HG03457 (cell line): ENCODE measurements at regions not wholly inside any gene's neighbourhood (a gene's known extent, or its start where the extent isn't known, plus 50 kb on each side); places are given as distances from the start of the nearest gene placed in this dataset.

Experiments used
- ATAC-seq: cut with Tn5 transposase; IDR thresholded peaks from one replicate; pipeline ENCODE4 v1.9.1; 2021; ENCODE audit warnings: moderate number of reproducible peaks; ENCODE audit not compliant: unreplicated experiment

GRCh38 chr2:43023791-43024514 lies 202.5 kb downstream of the ZFP36L2 start:
- ATAC-seq, result no peak

GRCh38 chr2:43022896-43023295 lies 203.5 kb downstream of the ZFP36L2 start:
- ATAC-seq, result no peak

- no peak for ATAC-seq
Observed at GRCh38 chr2:43021791-43022509, 204.5 kb downstream of the ZFP36L2 start.

- no peak for ATAC-seq
Observed at GRCh38 chr2:43020990-43021669, 205.3 kb downstream of the ZFP36L2 start.

- no peak for ATAC-seq
Observed at GRCh38 chr2:43020296-43020695, 206.1 kb downstream of the ZFP36L2 start.

- ATAC-seq, result no peak
Observed at GRCh38 chr2:43019536-43020183, 206.7 kb downstream of the ZFP36L2 start.

GRCh38 chr2:43019025-43019367 lies 207.4 kb downstream of the ZFP36L2 start:
- no peak for ATAC-seq

- ATAC-seq, result no peak
Observed at GRCh38 chr2:43018179-43019024, 208.0 kb downstream of the ZFP36L2 start.

GRCh38 chr2:43013821-43014345 lies 212.5 kb downstream of the ZFP36L2 start:
- ATAC-seq, result no peak

GRCh38 chr2:43012966-43013365 lies 213.4 kb downstream of the ZFP36L2 start:
- no peak for ATAC-seq

GRCh38 chr2:43011158-43011491 lies 215.3 kb downstream of the ZFP36L2 start:
- no peak for ATAC-seq

GRCh38 chr2:43010438-43011157 lies 215.8 kb downstream of the ZFP36L2 start:
- ATAC-seq, result no peak

- ATAC-seq, result no peak
Observed at GRCh38 chr2:43009448-43009847, 217.0 kb downstream of the ZFP36L2 start.

GRCh38 chr2:43008388-43008787 lies 216.0 kb upstream of the HAAO start:
- no peak for ATAC-seq

GRCh38 chr2:43007901-43008300 lies 215.5 kb upstream of the HAAO start:
- ATAC-seq, result no peak

- no peak for ATAC-seq
Observed at GRCh38 chr2:43006834-43007543, 214.6 kb upstream of the HAAO start.

- ATAC-seq, result no peak
Observed at GRCh38 chr2:43005975-43006833, 213.8 kb upstream of the HAAO start.

GRCh38 chr2:43005245-43005974 lies 213.0 kb upstream of the HAAO start:
- ATAC-seq, result no peak
